Natural killer cell (primary cell): ENCODE measurements at regions not wholly inside any gene's neighbourhood (a gene's known extent, or its start where the extent isn't known, plus 50 kb on each side); places are given as distances from the start of the nearest gene placed in this dataset.

Experiments used
- ATAC-seq, 3 donors: fragments of 150-1000 bp in 2 of 3; fragments of 200-7000 bp in 1 of 3; cut with Tn5 transposase; 1 replicate in 1 of 3; 2 replicates in 2 of 3; pipeline ENCODE4 v1.10.0; 2021; ENCODE audit warnings: mild to moderate bottlenecking in 2 of 3, moderate library complexity in 2 of 3
- DNase-seq, 2 donors: peaks; one replicate each; pipeline versions ENCODE4 v3.0.0 to v3.0.0-alpha.2; 2013 to 2021; ENCODE audit warnings: mixed read lengths in 1 of 2
- H3K27ac ChIP-seq: one replicate; pipeline ENCODE4 v1.5.1; 2013; ENCODE audit warnings: mild to moderate bottlenecking, low read length
- H3K27me3 ChIP-seq: one replicate; pipeline ENCODE4 v1.6.1; 2013; ENCODE audit warnings: low read length; ENCODE audit not compliant: control insufficient read depth, insufficient read depth
- H3K36me3 ChIP-seq: one replicate; pipeline ENCODE4 v1.6.1; 2013; ENCODE audit warnings: low read length; ENCODE audit not compliant: control insufficient read depth, insufficient read depth
- H3K4me1 ChIP-seq: one replicate; pipeline ENCODE4 v1.6.1; 2013; ENCODE audit warnings: low read length; ENCODE audit not compliant: control insufficient read depth, insufficient read depth
- H3K4me3 ChIP-seq: one replicate; pipeline ENCODE4 v1.5.1; 2013; ENCODE audit warnings: low read length
- H3K9me3 ChIP-seq: one replicate; pipeline ENCODE4 v1.6.1; 2013; ENCODE audit warnings: low read length; ENCODE audit not compliant: control insufficient read depth, insufficient read depth
- H3K27ac Mint-ChIP-seq, 2 donors: one replicate each; pipeline ENCODE4 v1.8.0; 2022; ENCODE audit warnings: mild to moderate bottlenecking in 2 of 2, mixed read lengths in 2 of 2, moderate library complexity in 1 of 2
- H3K27me3 Mint-ChIP-seq, 2 donors: one replicate each; pipeline ENCODE4 v1.8.0; 2022; ENCODE audit warnings: low read depth in 2 of 2, mixed read lengths in 2 of 2
- H3K36me3 Mint-ChIP-seq: one replicate; pipeline ENCODE4 v1.8.0; 2022; ENCODE audit warnings: mixed read lengths
- H3K4me1 Mint-ChIP-seq, 2 donors: one replicate each; pipeline ENCODE4 v1.8.0; 2022; ENCODE audit warnings: mixed read lengths in 2 of 2
- H3K4me3 Mint-ChIP-seq: one replicate; pipeline ENCODE4 v1.8.0; 2022; ENCODE audit warnings: mild to moderate bottlenecking, moderate library complexity, mixed read lengths
- H3K9me3 Mint-ChIP-seq, 2 donors: one replicate each; pipeline ENCODE4 v1.8.0; 2022; ENCODE audit warnings: mixed read lengths in 2 of 2
- CTCF ChIP-seq: fragments of 200-600 bp; IDR thresholded peaks from one replicate; pipeline ENCODE4 v1.8.0; 2022; ENCODE audit warnings: antibody characterized with exemption
- WGBS: methylation state at CpG from one replicate; pipeline ENCODE4 v1.1.7; 2013; ENCODE audit warnings: missing lambda C conversion rate; ENCODE audit not compliant: insufficient coverage; 5-methylcytosine and 5-hydroxymethylcytosine counted together
- intact Hi-C: fragments of 100-400 bp; cut with micrococcal nuclease; formaldehyde crosslinking; loops from one replicate; pipeline ENCODE4 v1.14.2; 2022

- Mint-ChIP-seq H3K4me3 (no peak overlapping the region), H3K9me3 (no peaks in the 10 kb centered on the region), H3K36me3 (no peaks in the 10 kb centered on the region), H3K4me1 (no peaks in the 10 kb centered on the region), H3K27me3 (peaks cover 0 to 10% of the 10 kb centered on the region in 2 donors), H3K27ac (no peak overlapping the region)
- H3K27me3 ChIP-seq = no peaks in the 10 kb centered on the region
- no peaks in the 10 kb centered on the region for H3K4me1 ChIP-seq
- H3K27ac ChIP-seq = no peak overlapping the region
- no peak for ATAC-seq
- no peak for TF ChIP-seq CTCF
- intact Hi-C loops = no loop called here
- 79% methylated on average over 2 of the region's 2 CpGs for WGBS
- H3K9me3 ChIP-seq = no peaks in the 10 kb centered on the region
- no peak for DNase-seq
- no peaks in the 10 kb centered on the region for H3K36me3 ChIP-seq
- H3K4me3 ChIP-seq = no peak overlapping the region
Observed at GRCh38 chr13:52929846-52930245, 81.4 kb upstream of the PCDH8 start.

- H3K36me3 ChIP-seq = no peaks in the 10 kb centered on the region
- intact Hi-C loops = no loop called here
- no peaks in the 10 kb centered on the region for H3K27me3 ChIP-seq
- WGBS = 82% methylated on average over 2 of the region's 2 CpGs
- ATAC-seq (no peak), DNase-seq (no peak)
- no peaks in the 10 kb centered on the region for H3K36me3 Mint-ChIP-seq
- H3K4me1 Mint-ChIP-seq = no peaks in the 10 kb centered on the region
- no peak for TF ChIP-seq CTCF
- no peak overlapping the region for H3K27ac Mint-ChIP-seq
- H3K27ac ChIP-seq = no peak overlapping the region
- H3K4me3 ChIP-seq = no peak overlapping the region
- H3K4me1 ChIP-seq = no peaks in the 10 kb centered on the region
- no peaks in the 10 kb centered on the region for H3K9me3 Mint-ChIP-seq
- no peak overlapping the region for H3K4me3 Mint-ChIP-seq
- no peaks in the 10 kb centered on the region for H3K9me3 ChIP-seq
- peaks cover 6 to 10% of the 10 kb centered on the region in 2 donors for H3K27me3 Mint-ChIP-seq
Observed at GRCh38 chr13:52926971-52927370, 78.5 kb upstream of the PCDH8 start.

GRCh38 chr13:52925775-52926285 is 77.4 kb upstream of the PCDH8 start:
- Mint-ChIP-seq H3K27me3 (peaks cover 6 to 10% of the 10 kb centered on the region in 2 donors), H3K36me3 (no peaks in the 10 kb centered on the region), H3K27ac (no peak overlapping the region), H3K4me1 (no peaks in the 10 kb centered on the region), H3K9me3 (no peaks in the 10 kb centered on the region), H3K4me3 (no peak overlapping the region)
- TF ChIP-seq CTCF = no peak
- DNase-seq (no peak), ATAC-seq (no peak)
- 92% methylated on average over 13 of the region's 13 CpGs for WGBS
- Histone ChIP-seq H3K36me3 (no peaks in the 10 kb centered on the region), H3K27ac (no peak overlapping the region), H3K4me3 (no peak overlapping the region), H3K4me1 (no peaks in the 10 kb centered on the region), H3K9me3 (no peaks in the 10 kb centered on the region), H3K27me3 (no peaks in the 10 kb centered on the region)
- intact Hi-C loops = no loop called here

GRCh38 chr13:52925251-52925650 is 76.8 kb upstream of the PCDH8 start:
- Histone ChIP-seq H3K36me3 (no peaks in the 10 kb centered on the region), H3K27me3 (no peaks in the 10 kb centered on the region), H3K9me3 (no peaks in the 10 kb centered on the region), H3K4me3 (no peak overlapping the region), H3K27ac (no peak overlapping the region), H3K4me1 (no peaks in the 10 kb centered on the region)
- ATAC-seq = no peak
- Mint-ChIP-seq H3K4me1 (no peaks in the 10 kb centered on the region), H3K9me3 (no peaks in the 10 kb centered on the region), H3K4me3 (no peak overlapping the region), H3K27ac (no peak overlapping the region), H3K27me3 (peaks cover 6 to 7% of the 10 kb centered on the region in 2 donors), H3K36me3 (no peaks in the 10 kb centered on the region)
- intact Hi-C loops = no loop called here
- TF ChIP-seq CTCF = no peak
- WGBS = 84% methylated on average over 2 of the region's 2 CpGs
- DNase-seq = no peak
